ENCODE measurements at regions not wholly inside any gene's neighbourhood (a gene's known extent, or its start where the extent isn't known, plus 50 kb on each side); places are given as distances from the start of the nearest gene placed in this dataset.

DNA sequence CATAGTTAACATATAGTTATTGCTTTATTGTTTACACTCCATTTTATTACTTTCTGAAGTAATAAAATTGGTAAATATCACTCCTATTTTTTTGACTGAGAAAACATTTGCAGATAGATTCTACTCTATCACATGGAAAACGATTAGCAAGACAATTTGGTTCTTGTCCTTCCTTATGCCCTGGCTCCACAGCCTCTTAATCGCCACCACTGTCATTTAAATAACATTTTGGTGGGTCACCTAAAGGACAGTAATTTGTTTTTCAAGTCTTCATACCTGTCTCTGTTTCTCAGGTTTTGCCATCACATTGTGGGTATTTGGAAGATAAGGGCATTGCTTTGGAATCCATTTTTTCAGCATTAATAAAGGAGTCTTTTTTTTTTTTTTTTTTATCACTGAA is 521.5 kb upstream of the IRAK1BP1 start (continued):
- no peak for TF ChIP-seq ELF1 (IDR thresholded peaks at IDR 0.05; ENCODE audit: borderline replicate concordance, low read depth)
- TF ChIP-seq EZH2phosphoT487 (IDR thresholded peaks at IDR 0.05; ENCODE audit: borderline replicate concordance), result no peak
- TF ChIP-seq CBX3 (IDR thresholded peaks at IDR 0.05; ENCODE audit: low read depth), result no peak
- no peak for TF ChIP-seq CEBPB (IDR thresholded peaks at IDR 0.05; ENCODE audit: low read depth)
- TF ChIP-seq, protein P1, sequence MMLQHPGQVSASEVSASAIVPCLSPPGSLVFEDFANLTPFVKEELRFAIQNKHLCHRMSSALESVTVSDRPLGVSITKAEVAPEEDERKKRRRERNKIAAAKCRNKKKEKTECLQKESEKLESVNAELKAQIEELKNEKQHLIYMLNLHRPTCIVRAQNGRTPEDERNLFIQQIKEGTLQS (IDR thresholded peaks at IDR 0.05), result no peak

DNA sequence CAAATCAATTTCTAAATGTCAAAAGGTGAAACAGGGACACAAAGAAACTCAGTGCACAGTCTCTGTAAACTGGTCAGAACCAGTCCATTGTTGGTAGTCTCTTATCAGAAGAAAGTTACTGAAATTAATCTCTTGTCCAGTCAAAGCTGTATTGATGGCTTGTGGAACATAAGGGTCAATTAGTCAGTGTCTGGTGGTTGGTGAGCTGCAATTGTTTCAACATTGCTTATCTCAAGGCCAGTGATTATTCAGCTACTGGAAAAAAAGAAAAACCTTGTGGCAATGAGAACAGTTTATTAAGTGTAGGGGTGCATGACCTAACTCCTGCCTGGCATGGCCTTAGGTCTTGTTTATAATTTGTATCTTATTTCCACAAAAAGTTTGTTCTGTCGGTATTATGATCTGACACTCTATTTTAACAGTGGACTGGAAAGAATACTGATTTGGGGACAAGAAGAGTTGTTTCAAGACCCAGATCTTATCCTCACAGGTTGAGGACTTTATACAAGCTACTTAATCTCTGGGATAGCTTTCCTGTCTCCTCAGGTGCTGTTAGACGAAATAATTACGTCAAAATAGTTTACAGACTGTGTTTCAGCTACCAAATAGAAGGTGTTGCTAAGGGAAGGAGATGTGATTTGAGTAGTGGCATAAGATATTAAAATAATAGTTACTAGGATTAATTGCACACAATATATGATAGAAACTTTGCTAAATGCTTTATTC is 520.0 kb upstream of the IRAK1BP1 start:
- CTCF ChIA-PET, result no interaction called here
- no peaks in the 10 kb centered on the region for H3K27me3 ChIP-seq (ENCODE audit: insufficient read depth, low read length)
- BruUV-seq (replicated peaks), result no TSS peak
- no peak for DNase-seq (ENCODE audit: low read depth, low spot score)
- no peak for TF ChIP-seq ZFX (IDR thresholded peaks at IDR 0.05)
- TF ChIP-seq TCF7L2 (IDR thresholded peaks at IDR 0.05; ENCODE audit: borderline replicate concordance, extremely low read depth, insufficient read depth, insufficient read length), result no peak
- no peak for TF ChIP-seq EGR1 (IDR thresholded peaks at IDR 0.05; ENCODE audit: low read depth)
- no peak for TF ChIP-seq SP1 (IDR thresholded peaks at IDR 0.05; ENCODE audit: low read depth)
- TF ChIP-seq, protein P2, sequence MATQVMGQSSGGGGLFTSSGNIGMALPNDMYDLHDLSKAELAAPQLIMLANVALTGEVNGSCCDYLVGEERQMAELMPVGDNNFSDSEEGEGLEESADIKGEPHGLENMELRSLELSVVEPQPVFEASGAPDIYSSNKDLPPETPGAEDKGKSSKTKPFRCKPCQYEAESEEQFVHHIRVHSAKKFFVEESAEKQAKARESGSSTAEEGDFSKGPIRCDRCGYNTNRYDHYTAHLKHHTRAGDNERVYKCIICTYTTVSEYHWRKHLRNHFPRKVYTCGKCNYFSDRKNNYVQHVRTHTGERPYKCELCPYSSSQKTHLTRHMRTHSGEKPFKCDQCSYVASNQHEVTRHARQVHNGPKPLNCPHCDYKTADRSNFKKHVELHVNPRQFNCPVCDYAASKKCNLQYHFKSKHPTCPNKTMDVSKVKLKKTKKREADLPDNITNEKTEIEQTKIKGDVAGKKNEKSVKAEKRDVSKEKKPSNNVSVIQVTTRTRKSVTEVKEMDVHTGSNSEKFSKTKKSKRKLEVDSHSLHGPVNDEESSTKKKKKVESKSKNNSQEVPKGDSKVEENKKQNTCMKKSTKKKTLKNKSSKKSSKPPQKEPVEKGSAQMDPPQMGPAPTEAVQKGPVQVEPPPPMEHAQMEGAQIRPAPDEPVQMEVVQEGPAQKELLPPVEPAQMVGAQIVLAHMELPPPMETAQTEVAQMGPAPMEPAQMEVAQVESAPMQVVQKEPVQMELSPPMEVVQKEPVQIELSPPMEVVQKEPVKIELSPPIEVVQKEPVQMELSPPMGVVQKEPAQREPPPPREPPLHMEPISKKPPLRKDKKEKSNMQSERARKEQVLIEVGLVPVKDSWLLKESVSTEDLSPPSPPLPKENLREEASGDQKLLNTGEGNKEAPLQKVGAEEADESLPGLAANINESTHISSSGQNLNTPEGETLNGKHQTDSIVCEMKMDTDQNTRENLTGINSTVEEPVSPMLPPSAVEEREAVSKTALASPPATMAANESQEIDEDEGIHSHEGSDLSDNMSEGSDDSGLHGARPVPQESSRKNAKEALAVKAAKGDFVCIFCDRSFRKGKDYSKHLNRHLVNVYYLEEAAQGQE (IDR thresholded peaks at IDR 0.05; ENCODE audit: low read depth), result no peak
- TF ChIP-seq FOSL1 (IDR thresholded peaks at IDR 0.05; ENCODE audit: low read depth), result no peak
- TF ChIP-seq SRF (IDR thresholded peaks at IDR 0.05; ENCODE audit: low read depth), result no peak
- H3K4me1 ChIP-seq (ENCODE audit: control insufficient read depth in 1 of 2, insufficient read depth in 2 of 2, low read length in 2 of 2), result no peaks in the 10 kb centered on the region
- H3K4me3 ChIP-seq (replicated peaks in 1 of 2; ENCODE audit: low read depth in 1 of 2, low read length in 2 of 2), result no peak overlapping the region
- ATAC-seq, result no peak
- RAD21 ChIA-PET (ENCODE audit: low non-redundant PET in 1 of 2, low total read pairs in 2 of 2, uncharacterized antibody in 2 of 2, unreplicated experiment in 2 of 2), result no interaction called here
- H3K27ac ChIP-seq (ENCODE audit: low read depth, low read length), result no peak overlapping the region
- POLR2A ChIA-PET, result no interaction called here
- no peak overlapping the region for H3K4me2 ChIP-seq (ENCODE audit: low read length)
- no peaks in the 10 kb centered on the region for H3K36me3 ChIP-seq (ENCODE audit: control insufficient read depth in 1 of 2, insufficient read depth in 2 of 2, low read length in 2 of 2)
- no peaks in the 10 kb centered on the region for H3K9me2 ChIP-seq (ENCODE audit: insufficient read depth)
- intact Hi-C loops (cut with micrococcal nuclease), result no loop called here
- H3K9me3 ChIP-seq (ENCODE audit: control insufficient read depth in 1 of 2, insufficient read depth in 1 of 2, low read depth in 1 of 2, low read length in 2 of 2), result no peaks in the 10 kb centered on the region
- H4K20me1 ChIP-seq (ENCODE audit: insufficient read depth), result no peaks in the 10 kb centered on the region
- H3K9ac ChIP-seq (ENCODE audit: low read length), result no peak overlapping the region
- no peak overlapping the region for H2AFZ ChIP-seq (ENCODE audit: low read depth, low read length, poor library complexity, severe bottlenecking)
- H3K79me2 ChIP-seq (ENCODE audit: insufficient read depth, low read length), result no peaks in the 10 kb centered on the region
